Activated T-helper 1 cell treated with Interleukin-2 at 50 U/mL for 16 hours (primary cell): ENCODE measurements at regions not wholly inside any gene's neighbourhood (a gene's known extent, or its start where the extent isn't known, plus 50 kb on each side); places are given as distances from the start of the nearest gene placed in this dataset.

Experiments
- DNase-seq: peaks from one replicate; pipeline ENCODE4 v3.0.0-alpha.2; 2020; ENCODE audit warnings: low read depth

DNA sequence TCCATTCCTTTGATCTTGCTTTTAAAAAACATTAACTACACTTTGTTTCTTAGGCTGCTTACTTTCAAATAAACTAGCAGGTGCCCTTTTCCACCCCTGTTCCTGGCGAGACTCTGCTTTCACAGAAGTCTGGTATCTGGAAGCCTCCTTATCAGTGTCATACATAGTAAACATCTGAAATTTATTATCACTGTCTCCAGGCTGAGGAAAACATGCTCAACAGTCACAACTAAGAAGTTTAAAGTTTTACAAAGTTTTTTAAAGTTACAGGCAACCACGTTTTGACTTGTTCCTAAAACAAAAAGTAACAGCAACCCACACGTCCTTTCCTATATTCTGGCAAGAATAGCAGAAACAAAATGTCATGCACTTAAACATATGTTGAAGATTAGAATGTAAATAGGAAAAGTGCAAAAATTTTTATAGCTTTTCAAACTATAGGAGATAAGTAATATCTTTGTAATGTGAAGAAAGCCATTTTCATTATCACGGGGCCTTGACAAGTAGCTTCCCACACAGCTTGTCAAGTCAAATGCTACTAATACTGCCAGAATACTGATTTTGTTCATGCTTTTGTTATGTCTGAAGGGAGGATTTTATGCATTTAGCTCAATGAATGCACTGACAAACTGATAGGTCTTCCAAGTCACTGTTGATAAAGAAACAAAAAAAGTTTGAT is 275.2 kb upstream of the KCNMB2 start:
- DNase-seq: no peak

GRCh38 chr3:178263236-178263916 is 272.9 kb upstream of the KCNMB2 start:
- DNase-seq: no peak

- no peak for DNase-seq
These were observed 268.9 kb upstream of the KCNMB2 start for GRCh38 chr3:178267158-178267844.

DNA sequence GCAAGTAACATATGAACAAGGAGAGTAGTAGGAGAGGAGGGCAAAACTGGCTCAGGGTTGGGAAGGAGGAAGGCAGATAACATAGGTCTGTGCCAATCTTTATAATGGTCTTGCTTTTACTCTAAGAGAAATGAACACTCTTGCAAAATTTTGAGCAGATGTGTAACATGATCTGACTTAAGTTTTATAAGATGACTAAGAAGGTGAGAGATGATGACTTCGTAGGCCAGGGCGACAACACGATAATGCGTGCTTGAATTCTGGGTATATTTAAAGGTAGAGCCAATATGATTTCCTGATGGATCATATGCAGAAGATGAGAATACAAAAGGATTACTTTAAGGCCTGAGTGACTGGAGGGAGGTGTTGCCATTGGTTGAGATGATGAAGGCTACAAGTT is 265.4 kb upstream of the KCNMB2 start:
- no peak for DNase-seq

DNA sequence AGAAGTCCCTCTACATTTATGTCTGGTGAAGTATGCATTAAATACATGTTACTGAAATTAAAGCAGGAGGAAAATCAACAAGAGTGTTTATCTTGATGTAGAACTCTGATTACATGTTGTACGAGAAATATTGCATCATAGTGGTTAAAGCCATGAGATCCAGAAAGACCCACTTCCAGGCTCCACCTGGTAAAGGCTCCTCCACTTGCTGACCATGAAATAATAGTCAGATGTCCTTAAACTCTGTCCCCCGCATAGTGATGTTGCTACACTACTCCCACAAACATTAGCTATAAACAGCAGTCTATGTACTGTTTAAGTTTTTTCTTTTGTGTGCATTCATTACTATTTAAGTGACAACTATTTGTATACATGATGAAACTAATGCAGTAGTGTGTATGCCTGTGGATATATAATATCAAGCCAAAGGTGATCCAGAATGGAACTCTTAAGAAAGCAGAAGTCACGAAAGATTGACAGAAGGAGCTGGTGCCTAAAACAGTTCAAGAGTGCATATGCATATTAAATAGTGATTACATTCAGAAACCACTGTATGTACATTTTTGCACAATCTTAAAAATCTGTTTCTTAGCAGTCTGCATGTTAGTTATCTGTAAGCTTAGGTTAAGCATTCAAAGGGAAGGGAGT is 264.4 kb upstream of the KCNMB2 start:
- DNase-seq: no peak

GRCh38 chr3:178272841-178273240 is 263.4 kb upstream of the KCNMB2 start:
- no peak for DNase-seq

- no peak for DNase-seq
These were observed 261.5 kb upstream of the KCNMB2 start for GRCh38 chr3:178274711-178275110.

DNA sequence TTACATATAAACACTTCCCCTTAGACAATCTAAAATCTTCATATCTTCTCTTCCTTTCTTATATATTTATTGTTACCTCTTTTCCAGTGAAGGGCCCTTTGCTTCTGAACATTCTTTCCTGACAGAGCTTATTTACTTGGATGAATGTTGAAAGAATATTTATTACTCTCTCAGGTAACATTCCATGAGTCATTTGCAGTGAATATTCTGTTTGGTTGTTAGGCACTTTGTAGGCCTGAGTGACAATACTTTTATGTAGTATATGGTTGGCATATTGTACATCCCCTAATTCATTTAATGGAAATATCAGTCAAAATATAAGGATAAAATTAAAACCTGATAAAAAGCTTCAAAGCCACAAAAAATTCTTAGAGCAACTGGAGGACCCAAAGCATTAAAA is 260.9 kb upstream of the KCNMB2 start:
- no peak for DNase-seq

GRCh38 chr3:178275793-178276192 is 260.4 kb upstream of the KCNMB2 start:
- DNase-seq: no peak

DNA sequence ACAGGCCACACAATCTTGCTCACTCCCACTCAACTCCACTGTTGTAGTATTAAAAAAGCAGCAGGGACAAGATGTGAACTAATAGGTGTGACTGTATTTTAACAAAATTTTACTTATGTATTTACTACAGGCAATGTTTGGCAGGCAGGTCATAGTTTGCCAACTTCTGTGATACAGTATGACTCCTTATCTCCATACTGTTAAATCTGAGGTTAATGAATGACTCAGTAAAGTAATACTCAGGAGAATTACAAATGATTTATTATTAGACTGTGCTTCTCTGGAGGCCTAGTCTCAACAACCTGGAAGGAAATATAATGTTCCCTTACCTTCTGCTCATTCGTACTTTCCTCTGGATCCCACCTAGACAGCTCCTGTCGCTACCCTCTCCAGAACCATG is 258.6 kb upstream of the KCNMB2 start:
- no peak for DNase-seq

- no peak for DNase-seq
These were observed 252.7 kb upstream of the KCNMB2 start for GRCh38 chr3:178283561-178283960.

- no peak for DNase-seq
These were observed 252.1 kb upstream of the KCNMB2 start for GRCh38 chr3:178284181-178284580.

GRCh38 chr3:178288074-178288473 is 248.2 kb upstream of the KCNMB2 start:
- DNase-seq: no peak

DNA sequence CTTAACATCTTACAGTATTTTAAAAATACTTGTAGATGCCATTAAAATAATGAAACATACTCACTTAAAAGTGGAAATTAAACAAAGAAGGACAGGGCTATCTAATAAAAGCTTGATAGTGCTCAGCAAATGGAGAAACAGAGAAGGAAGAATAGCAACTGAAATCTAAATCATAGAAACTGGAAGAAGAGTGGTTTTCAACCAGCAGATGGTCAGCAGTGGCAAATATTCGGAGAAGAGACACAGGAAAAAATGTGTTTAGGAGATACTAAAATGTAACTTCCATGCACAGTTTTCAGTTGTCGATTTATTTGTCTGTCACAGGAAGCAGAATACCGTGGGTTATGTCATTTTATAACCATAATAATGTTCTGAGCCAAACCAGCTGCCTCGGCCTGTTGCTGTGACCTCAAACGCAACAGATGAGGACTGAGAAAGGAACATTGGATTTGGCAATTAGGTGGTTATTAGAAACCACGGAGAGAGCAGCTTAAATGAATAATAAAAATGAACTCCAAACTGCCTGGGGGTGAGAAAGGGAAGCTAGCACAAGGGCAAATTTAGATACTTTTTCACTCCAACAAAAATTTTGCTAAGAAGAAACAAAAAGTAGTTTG is 246.6 kb upstream of the KCNMB2 start:
- DNase-seq: no peak

GRCh38 chr3:178291574-178292370 is 244.5 kb upstream of the KCNMB2 start:
- DNase-seq: no peak

DNA sequence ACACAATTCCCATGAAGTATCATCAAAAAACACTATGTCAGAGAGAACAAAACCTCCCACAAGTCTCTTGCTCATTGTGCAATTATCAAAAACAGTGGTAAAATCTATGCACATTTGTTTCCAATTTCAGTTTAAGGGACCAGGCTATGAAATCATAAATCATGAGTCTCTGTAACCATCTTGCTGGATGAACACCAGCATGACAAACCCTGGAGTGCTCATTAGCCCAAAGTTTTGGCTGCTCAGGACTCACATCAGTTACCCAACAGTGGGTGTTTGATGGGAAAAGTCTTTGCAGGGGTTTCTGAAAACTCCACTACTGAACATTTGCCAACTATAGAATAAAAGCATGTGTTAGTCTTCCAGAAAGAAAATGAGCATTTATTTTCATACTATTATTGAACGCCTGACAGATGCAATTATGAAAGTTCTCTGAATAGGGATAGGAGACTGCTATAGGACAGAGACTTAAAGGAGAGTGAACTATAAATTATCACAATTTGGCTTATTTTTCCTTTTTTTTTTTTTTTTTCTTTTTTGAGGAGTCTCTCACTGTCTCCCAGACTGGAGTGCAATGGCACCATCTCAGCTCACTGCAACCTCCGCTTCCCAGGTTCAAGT is 240.8 kb upstream of the KCNMB2 start:
- no peak for DNase-seq

DNA sequence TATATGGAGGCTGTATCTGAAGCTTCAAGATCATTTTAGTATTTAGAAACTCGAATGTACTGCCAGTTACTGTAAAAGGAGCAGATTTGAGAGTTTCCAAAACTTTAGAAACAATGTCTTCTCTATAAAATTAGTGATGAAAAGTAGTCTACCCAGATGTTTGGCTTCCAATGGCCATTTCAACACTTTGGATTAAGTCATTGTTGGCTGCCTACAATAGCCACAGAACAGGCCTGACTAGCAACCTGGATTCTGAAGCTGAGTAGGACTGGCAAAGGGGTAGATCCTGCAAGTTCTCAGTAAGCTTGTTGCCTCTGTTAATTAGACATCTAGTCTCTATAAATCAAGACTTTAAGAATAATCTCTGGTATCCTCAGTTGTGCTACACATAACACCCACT is 239.0 kb upstream of the KCNMB2 start:
- DNase-seq: no peak

- DNase-seq: no peak
These were observed 238.5 kb upstream of the KCNMB2 start for GRCh38 chr3:178297740-178298139.

GRCh38 chr3:178300441-178300959 is 235.7 kb upstream of the KCNMB2 start:
- no peak for DNase-seq

- no peak for DNase-seq
These were observed 233.0 kb upstream of the KCNMB2 start for GRCh38 chr3:178302966-178303930.
